ENCODE measurements at regions not wholly inside any gene's neighbourhood (a gene's known extent, or its start where the extent isn't known, plus 50 kb on each side); places are given as distances from the start of the nearest gene placed in this dataset.

DNA sequence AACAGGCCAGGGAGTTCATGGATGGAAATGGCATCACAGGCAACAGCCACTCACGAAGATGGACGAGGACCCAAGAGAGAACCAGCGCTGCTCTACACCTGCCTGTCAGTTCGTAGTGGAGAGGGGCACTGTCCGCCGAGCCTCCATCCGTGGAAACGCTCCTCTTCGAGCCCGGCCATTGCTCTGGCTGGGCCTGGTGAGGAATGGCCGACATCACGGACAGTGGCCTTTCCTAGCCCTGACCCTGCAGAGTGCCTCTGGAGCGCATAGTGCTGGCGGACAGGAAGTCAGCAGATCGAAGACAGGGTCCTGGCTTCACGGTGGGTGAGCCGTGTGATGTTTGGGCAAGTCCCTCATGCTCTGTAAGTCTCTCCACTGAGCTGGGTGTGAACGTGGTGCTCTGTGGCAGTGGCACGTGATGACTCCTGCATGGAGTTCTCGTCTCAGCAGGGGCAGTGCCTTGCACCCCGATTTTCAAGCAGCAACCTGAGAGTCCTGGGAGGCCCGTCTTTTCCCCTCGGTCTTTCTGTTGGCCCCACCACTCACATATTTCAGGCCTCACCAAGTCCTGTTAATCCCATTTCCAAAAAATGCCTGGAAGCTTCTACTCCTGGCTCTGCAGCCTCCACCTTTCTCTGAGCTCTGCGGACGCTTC lies 214.4 kb downstream of the ERMARD start:
- H3K27ac ChIP-seq = no peak overlapping the region
- TF ChIP-seq, protein P1, sequence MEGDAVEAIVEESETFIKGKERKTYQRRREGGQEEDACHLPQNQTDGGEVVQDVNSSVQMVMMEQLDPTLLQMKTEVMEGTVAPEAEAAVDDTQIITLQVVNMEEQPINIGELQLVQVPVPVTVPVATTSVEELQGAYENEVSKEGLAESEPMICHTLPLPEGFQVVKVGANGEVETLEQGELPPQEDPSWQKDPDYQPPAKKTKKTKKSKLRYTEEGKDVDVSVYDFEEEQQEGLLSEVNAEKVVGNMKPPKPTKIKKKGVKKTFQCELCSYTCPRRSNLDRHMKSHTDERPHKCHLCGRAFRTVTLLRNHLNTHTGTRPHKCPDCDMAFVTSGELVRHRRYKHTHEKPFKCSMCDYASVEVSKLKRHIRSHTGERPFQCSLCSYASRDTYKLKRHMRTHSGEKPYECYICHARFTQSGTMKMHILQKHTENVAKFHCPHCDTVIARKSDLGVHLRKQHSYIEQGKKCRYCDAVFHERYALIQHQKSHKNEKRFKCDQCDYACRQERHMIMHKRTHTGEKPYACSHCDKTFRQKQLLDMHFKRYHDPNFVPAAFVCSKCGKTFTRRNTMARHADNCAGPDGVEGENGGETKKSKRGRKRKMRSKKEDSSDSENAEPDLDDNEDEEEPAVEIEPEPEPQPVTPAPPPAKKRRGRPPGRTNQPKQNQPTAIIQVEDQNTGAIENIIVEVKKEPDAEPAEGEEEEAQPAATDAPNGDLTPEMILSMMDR (IDR thresholded peaks at IDR 0.05) = no peak
- TF ChIP-seq POLR2A (IDR thresholded peaks at IDR 0.05) = no peak
- no peaks in the 10 kb centered on the region for H3K4me1 ChIP-seq
- intact Hi-C loops (cut with DNase I; ENCODE audit: low total_unique reads) = no loop called here
- no peaks in the 10 kb centered on the region for H3K9me3 ChIP-seq
- H3K4me3 ChIP-seq = no peak overlapping the region
- no peaks in the 10 kb centered on the region for H3K27me3 ChIP-seq
- no peaks in the 10 kb centered on the region for H3K36me3 ChIP-seq (ENCODE audit: low read depth, missing control alignments)
- no peak for DNase-seq
- 90 to 94% methylated on average over 14 to 25 of the region's 25 CpGs for WGBS, 2 donors

DNA sequence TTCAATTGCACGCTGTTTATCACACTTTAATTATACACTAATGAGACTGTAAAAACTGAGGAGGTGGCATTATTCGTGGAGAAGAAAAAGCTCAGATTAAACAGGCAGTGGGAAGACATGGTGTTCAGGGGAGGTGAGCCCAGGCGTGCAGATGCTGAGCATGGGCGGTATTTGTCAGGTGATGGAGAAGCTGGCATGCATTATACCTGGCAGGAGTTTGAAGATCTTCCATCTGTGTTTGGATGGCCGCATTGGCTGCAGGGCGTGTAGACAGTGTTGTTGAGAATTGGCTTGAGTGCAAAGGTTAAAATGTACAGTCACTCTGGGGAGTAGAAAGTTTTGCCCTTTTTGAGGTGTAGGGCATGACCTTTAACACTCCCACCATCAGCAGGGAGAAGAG lies 213.8 kb downstream of the ERMARD start:
- Histone ChIP-seq H3K9me3 (no peaks in the 10 kb centered on the region), H3K4me3 (no peak overlapping the region), H3K4me1 (no peaks in the 10 kb centered on the region), H3K27me3 (no peaks in the 10 kb centered on the region), H3K27ac (no peak overlapping the region), H3K36me3 (ENCODE audit: low read depth, missing control alignments) (no peaks in the 10 kb centered on the region)
- WGBS, 2 donors = 68 to 75% methylated on average over 6 of the region's 6 CpGs
- no peak for DNase-seq
- TF ChIP-seq, protein P1 (IDR thresholded peaks at IDR 0.05) = no peak
- TF ChIP-seq POLR2A (IDR thresholded peaks at IDR 0.05) = no peak
- intact Hi-C loops (cut with DNase I; ENCODE audit: low total_unique reads) = no loop called here

DNA sequence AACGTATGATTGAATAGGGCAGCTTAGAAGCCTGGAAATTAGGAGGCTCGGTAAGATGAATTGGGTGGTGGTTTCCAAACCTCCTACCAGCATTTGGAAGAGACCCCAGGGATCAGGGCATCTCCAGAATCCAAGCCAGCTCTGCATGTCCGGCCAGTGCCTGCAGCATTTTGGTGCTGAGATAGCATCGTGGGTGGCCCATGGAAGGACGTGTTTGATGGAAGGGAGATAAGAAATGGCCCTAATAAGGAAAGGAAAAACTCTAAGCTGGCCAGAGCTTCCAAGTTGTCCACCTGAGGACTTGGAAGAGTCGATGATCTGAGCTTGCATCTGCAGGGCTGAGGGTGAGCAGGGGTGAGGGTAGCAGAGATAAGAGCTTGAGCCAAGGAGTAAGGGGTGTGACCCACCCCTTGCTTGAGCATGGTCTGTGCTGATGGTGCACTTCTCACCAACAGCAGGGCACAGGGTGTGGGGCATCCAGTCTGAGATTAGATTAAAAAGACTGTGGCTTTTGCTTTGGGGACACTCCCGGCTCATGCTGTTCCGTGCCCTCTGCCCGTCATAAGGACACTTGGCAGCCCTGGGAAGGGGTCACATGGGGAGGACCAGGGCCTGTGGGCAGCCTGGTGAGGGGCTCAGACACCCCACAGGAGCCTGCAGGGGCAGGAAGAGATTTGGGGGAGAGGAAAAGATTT lies 213.2 kb downstream of the ERMARD start:
- Histone ChIP-seq H3K27me3 (no peaks in the 10 kb centered on the region), H3K27ac (no peak overlapping the region), H3K4me3 (no peak overlapping the region), H3K4me1 (no peaks in the 10 kb centered on the region), H3K36me3 (ENCODE audit: low read depth, missing control alignments) (no peaks in the 10 kb centered on the region), H3K9me3 (no peaks in the 10 kb centered on the region)
- no peak for DNase-seq
- intact Hi-C loops (cut with DNase I; ENCODE audit: low total_unique reads) = no loop called here
- 72 to 81% methylated on average over 9 of the region's 9 CpGs for WGBS, 2 donors
- no peak for TF ChIP-seq POLR2A (IDR thresholded peaks at IDR 0.05)
- TF ChIP-seq, protein P1 (IDR thresholded peaks at IDR 0.05) = no peak

- Histone ChIP-seq H3K36me3 (ENCODE audit: low read depth, missing control alignments) (no peaks in the 10 kb centered on the region), H3K27ac (no peak overlapping the region), H3K9me3 (no peaks in the 10 kb centered on the region), H3K27me3 (no peaks in the 10 kb centered on the region), H3K4me1 (no peaks in the 10 kb centered on the region), H3K4me3 (no peak overlapping the region)
- intact Hi-C loops (cut with DNase I; ENCODE audit: low total_unique reads) = no loop called here
- TF ChIP-seq, protein P1 (IDR thresholded peaks at IDR 0.05) = no peak
- TF ChIP-seq POLR2A (IDR thresholded peaks at IDR 0.05) = no peak
- no peak for DNase-seq
- 52 to 80% methylated on average over 38 to 54 of the region's 55 CpGs for WGBS, 2 donors
Measured at GRCh38 chr6:169963581-169964297, 212.3 kb downstream of the ERMARD start.

Data from testis (tissue), 2 donors.